ENCODE measurements at regions not wholly inside any gene's neighbourhood (a gene's known extent, or its start where the extent isn't known, plus 50 kb on each side); places are given as distances from the start of the nearest gene placed in this dataset.

GRCh38 chr13:39110518-39111097 lies 72.4 kb downstream of the NHLRC3 start:
- FAIRE-seq (no peak), DNase-seq (ENCODE audit: insufficient read length, low spot score) (no peak)
- no peak for TF ChIP-seq CTCF (IDR thresholded peaks at IDR 0.05; ENCODE audit: insufficient read depth, missing control alignments)

- FAIRE-seq (no peak), DNase-seq (ENCODE audit: insufficient read length, low spot score) (no peak)
- no peak for TF ChIP-seq CTCF (IDR thresholded peaks at IDR 0.05; ENCODE audit: insufficient read depth, missing control alignments)
These were observed 72.9 kb downstream of the NHLRC3 start for GRCh38 chr13:39111145-39111544.

- peak; percentile 88 for FAIRE-seq
- peak; percentile 42 for DNase-seq (ENCODE audit: insufficient read length, low spot score)
- TF ChIP-seq CTCF (IDR thresholded peaks at IDR 0.05; ENCODE audit: insufficient read depth, missing control alignments) = no peak
These were observed 81.2 kb downstream of the NHLRC3 start for GRCh38 chr13:39119422-39119821.

GRCh38 chr13:39123578-39123977 lies 85.3 kb downstream of the NHLRC3 start:
- no peak for TF ChIP-seq CTCF (IDR thresholded peaks at IDR 0.05; ENCODE audit: insufficient read depth, missing control alignments)
- no peak for FAIRE-seq
- DNase-seq (ENCODE audit: insufficient read length, low spot score) = no peak

- DNase-seq (ENCODE audit: insufficient read length, low spot score) = no peak
- no peak for TF ChIP-seq CTCF (IDR thresholded peaks at IDR 0.05; ENCODE audit: insufficient read depth, missing control alignments)
- FAIRE-seq = no peak
These were observed 91.0 kb downstream of the NHLRC3 start for GRCh38 chr13:39129213-39129612.

- no peak for DNase-seq (ENCODE audit: insufficient read length, low spot score)
- FAIRE-seq = no peak
- no peak for TF ChIP-seq CTCF (IDR thresholded peaks at IDR 0.05; ENCODE audit: insufficient read depth, missing control alignments)
These were observed 92.0 kb downstream of the NHLRC3 start for GRCh38 chr13:39130301-39130700.

- no peak for DNase-seq (ENCODE audit: insufficient read length, low spot score)
- no peak for FAIRE-seq
- TF ChIP-seq CTCF (IDR thresholded peaks at IDR 0.05; ENCODE audit: insufficient read depth, missing control alignments) = no peak
These were observed 94.3 kb downstream of the NHLRC3 start for GRCh38 chr13:39132286-39133230.

Measured in D721Med (cell line).